HCT116 (cell line): ENCODE measurements at regions not wholly inside any gene's neighbourhood (a gene's known extent, or its start where the extent isn't known, plus 50 kb on each side); places are given as distances from the start of the nearest gene placed in this dataset.

Experiments
- POLR2AphosphoS5 ChIP-seq: IDR thresholded peaks from 2 replicates; pipeline ENCODE4 v1.6.1; 2011; ENCODE audit warnings: mild to moderate bottlenecking, low read depth, low read length, moderate library complexity
- ZNF274 ChIP-seq: fragments of 200-500 bp; sonication (Bioruptor generic); IDR thresholded peaks from 2 replicates; pipeline ENCODE4 v1.6.1; 2014; ENCODE audit warnings: mild to moderate bottlenecking, low read depth, low read length, inconsistent platforms
- TF ChIP-seq, protein P1 (sequence below), 3 experiments: fragments of 200-600 bp in 1 of 3; sonication (generic) in 1 of 3; IDR thresholded peaks in 2 of 3; conservative IDR thresholded peaks in 1 of 3; 2 replicates each; pipeline ENCODE4 v1.5.1; 2012 to 2017; ENCODE audit warnings: low read depth in 2 of 3, low read length in 2 of 3, antibody characterized with exemption in 1 of 3, borderline replicate concordance in 1 of 3, control low read depth in 1 of 3, mild to moderate bottlenecking in 1 of 3, mixed read lengths in 1 of 3, mixed run types in 1 of 3, moderate library complexity in 1 of 3; ENCODE audit not compliant: insufficient read depth in 1 of 3
- TF ChIP-seq, protein P2 (sequence below): IDR thresholded peaks from 2 replicates; pipeline ENCODE4 v1.6.1; 2012

DNA sequence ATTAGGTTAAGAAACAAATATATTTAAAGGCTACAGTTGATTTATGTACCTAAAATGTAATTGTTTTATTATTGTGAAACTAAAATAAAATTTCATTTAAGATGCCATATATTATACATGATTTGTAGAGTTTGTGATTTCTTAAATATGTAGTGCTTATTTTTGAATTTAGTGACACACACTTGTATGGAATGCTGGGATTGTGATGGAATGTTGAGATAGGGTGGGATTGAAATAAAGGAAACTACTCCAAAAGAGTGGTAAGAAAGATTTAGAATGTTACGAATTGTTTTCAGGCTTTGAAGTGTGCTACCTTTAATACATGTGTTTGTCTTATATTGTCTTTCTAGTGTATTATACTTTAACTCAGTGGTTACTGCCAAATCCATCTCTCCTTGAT, 330.3 kb upstream of the PITX2 start:
- TF ChIP-seq ZNF274 (no peak), POLR2AphosphoS5 (no peak)
- TF ChIP-seq, protein P1, sequence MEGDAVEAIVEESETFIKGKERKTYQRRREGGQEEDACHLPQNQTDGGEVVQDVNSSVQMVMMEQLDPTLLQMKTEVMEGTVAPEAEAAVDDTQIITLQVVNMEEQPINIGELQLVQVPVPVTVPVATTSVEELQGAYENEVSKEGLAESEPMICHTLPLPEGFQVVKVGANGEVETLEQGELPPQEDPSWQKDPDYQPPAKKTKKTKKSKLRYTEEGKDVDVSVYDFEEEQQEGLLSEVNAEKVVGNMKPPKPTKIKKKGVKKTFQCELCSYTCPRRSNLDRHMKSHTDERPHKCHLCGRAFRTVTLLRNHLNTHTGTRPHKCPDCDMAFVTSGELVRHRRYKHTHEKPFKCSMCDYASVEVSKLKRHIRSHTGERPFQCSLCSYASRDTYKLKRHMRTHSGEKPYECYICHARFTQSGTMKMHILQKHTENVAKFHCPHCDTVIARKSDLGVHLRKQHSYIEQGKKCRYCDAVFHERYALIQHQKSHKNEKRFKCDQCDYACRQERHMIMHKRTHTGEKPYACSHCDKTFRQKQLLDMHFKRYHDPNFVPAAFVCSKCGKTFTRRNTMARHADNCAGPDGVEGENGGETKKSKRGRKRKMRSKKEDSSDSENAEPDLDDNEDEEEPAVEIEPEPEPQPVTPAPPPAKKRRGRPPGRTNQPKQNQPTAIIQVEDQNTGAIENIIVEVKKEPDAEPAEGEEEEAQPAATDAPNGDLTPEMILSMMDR (IDR thresholded peaks at IDR 0.05 in 2 of 3, conservative IDR thresholded peaks at IDR 0.05 in 1 of 3; ENCODE audit: borderline replicate concordance in 1 of 3, insufficient read depth in 1 of 3, low read depth in 2 of 3, low read length in 2 of 3), result no peak
- TF ChIP-seq, protein P2, sequence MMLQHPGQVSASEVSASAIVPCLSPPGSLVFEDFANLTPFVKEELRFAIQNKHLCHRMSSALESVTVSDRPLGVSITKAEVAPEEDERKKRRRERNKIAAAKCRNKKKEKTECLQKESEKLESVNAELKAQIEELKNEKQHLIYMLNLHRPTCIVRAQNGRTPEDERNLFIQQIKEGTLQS, result no peak
